K562 (cell line): ENCODE measurements at regions not wholly inside any gene's neighbourhood (a gene's known extent, or its start where the extent isn't known, plus 50 kb on each side); places are given as distances from the start of the nearest gene placed in this dataset.

Experiments used
- ATAC-seq: fragments of 200-7000 bp; cut with Tn5 transposase; 3 replicates; pipeline ENCODE4 v1.9.1; 2020; ENCODE audit warnings: moderate library complexity
- BruUV-seq: library from RNA; stranded (reverse); fragments of 400-500 nt; replicated peaks from 2 replicates; lab custom pipeline; 2021; lab: Mats Ljungman, UMichigan
- CTCF ChIA-PET: fragments of 300-600 bp; formaldehyde crosslinking; extraction: SDS; loops from one replicate; lab custom pipeline; 2021; ENCODE audit warnings: low intra/inter-chr PET ratio; lab: Yijun Ruan, JAX
- POLR2A ChIA-PET: fragments of 300-600, 350-650 bp; sonication (Branson Sonifier 250); formaldehyde crosslinking; extraction: SDS; loops from one replicate; lab custom pipeline; 2021; ENCODE audit warnings: antibody characterized with exemption, inconsistent platforms; lab: Yijun Ruan, JAX
- DNase-seq, 4 experiments: peaks; one replicate each; pipeline versions ENCODE4 v3.0.0 to v3.0.0-alpha.2; 2011 to 2018; ENCODE audit warnings: low spot score in 3 of 4, mixed read lengths in 3 of 4; ENCODE audit errors: extremely low read depth in 1 of 4
- FAIRE-seq: peaks from 2 replicates; lab custom pipeline; 2011; peaks lifted over from hg19 to GRCh38; lab: Jason Lieb, UNC
- H2AFZ ChIP-seq: 2 replicates; pipeline ENCODE4 v1.6.0; 2011; ENCODE audit warnings: low read depth, low read length, control low read depth, inconsistent platforms
- H3K27ac ChIP-seq: fragments of 200-600 bp; 3 replicates; pipeline ENCODE4 v1.8.0; 2011; ENCODE audit warnings: low read depth, mild to moderate bottlenecking, control low read depth, inconsistent platforms, low read length, moderate library complexity, mixed read lengths; ENCODE audit errors: extremely low read depth
- H3K27me3 ChIP-seq, 2 experiments: fragments of 300-600 bp in 1 of 2; 2 replicates in 1 of 2; 3 replicates in 1 of 2; pipeline versions ENCODE4 v1.6.0 to v1.8.0; 2011; ENCODE audit warnings: inconsistent platforms in 2 of 2, low read length in 2 of 2, mild to moderate bottlenecking in 1 of 2, mixed read lengths in 1 of 2, moderate library complexity in 1 of 2; ENCODE audit not compliant: control insufficient read depth in 2 of 2, insufficient read depth in 2 of 2
- H3K36me3 ChIP-seq: fragments of 300-600 bp; 3 replicates; pipeline ENCODE4 v1.8.0; 2011; ENCODE audit warnings: mild to moderate bottlenecking, low read length, inconsistent platforms; ENCODE audit not compliant: control insufficient read depth, insufficient read depth
- H3K4me1 ChIP-seq, 2 experiments: fragments of 200-600 bp in 1 of 2; replicated peaks in 1 of 2; 2 replicates in 1 of 2; 3 replicates in 1 of 2; pipeline versions ENCODE4 v1.5.1 to v1.8.0; 2011; ENCODE audit warnings: inconsistent platforms in 2 of 2, low read length in 2 of 2, mild to moderate bottlenecking in 1 of 2, mixed read lengths in 1 of 2, moderate library complexity in 1 of 2; ENCODE audit not compliant: control insufficient read depth in 2 of 2, insufficient read depth in 2 of 2
- H3K4me2 ChIP-seq: 2 replicates; pipeline ENCODE4 v1.6.1; 2011; ENCODE audit warnings: low read length, control low read depth, inconsistent platforms, mixed read lengths; ENCODE audit not compliant: insufficient read depth
- H3K4me3 ChIP-seq: fragments of 200-600 bp; sonication (generic), shearing (Covaris generic); 2 replicates; pipeline ENCODE4 v1.5.1; 2016; ENCODE audit warnings: control low read depth, inconsistent platforms
- H3K79me2 ChIP-seq: fragments of 200-600 bp; 3 replicates; pipeline ENCODE4 v1.8.0; 2011; ENCODE audit warnings: low read length, inconsistent platforms; ENCODE audit not compliant: control insufficient read depth, insufficient read depth
- H3K9ac ChIP-seq, 2 experiments: 2 replicates each; pipeline versions ENCODE4 v1.6.0 to v1.6.1; 2011; ENCODE audit warnings: low read depth in 2 of 2, low read length in 2 of 2, control low read depth in 1 of 2, inconsistent platforms in 1 of 2, mild to moderate bottlenecking in 1 of 2, mixed read lengths in 1 of 2; ENCODE audit not compliant: insufficient read depth in 1 of 2
- H3K9me1 ChIP-seq: one replicate; pipeline ENCODE4 v1.6.0; 2011; ENCODE audit warnings: inconsistent platforms, mild to moderate bottlenecking, low read length, moderate library complexity; ENCODE audit not compliant: control insufficient read depth, insufficient read depth
- H3K9me3 ChIP-seq: replicated peaks from 2 replicates; pipeline ENCODE4 v1.5.1; 2011; ENCODE audit warnings: low read depth, low read length, inconsistent platforms; ENCODE audit not compliant: control insufficient read depth, insufficient read depth
- H4K20me1 ChIP-seq: replicated peaks from 2 replicates; pipeline ENCODE4 v1.6.1; 2011; ENCODE audit warnings: low read length, inconsistent platforms, mixed read lengths; ENCODE audit not compliant: control insufficient read depth, insufficient read depth
- DACH1 ChIP-seq: fragments of 450-650 bp; IDR thresholded peaks from 2 replicates; pipeline ENCODE4 v1.6.1; 2018; ENCODE audit not compliant: partially characterized antibody
- GABPA ChIP-seq: fragments of 200-800 bp; sonication (Bioruptor generic); conservative IDR thresholded peaks from 2 replicates; pipeline ENCODE4 v1.6.1; 2016; ENCODE audit warnings: low read depth, missing genetic modification characterization, missing compliant biosample characterization
- ILF3 ChIP-seq: fragments of 450-650 bp; IDR thresholded peaks from 2 replicates; pipeline ENCODE4 v1.6.1; 2018; ENCODE audit warnings: antibody characterized with exemption, mild to moderate bottlenecking, moderate library complexity, borderline replicate concordance
- WGBS: fragments of 100-300 bp; shearing (Covaris generic); methylation state at CpG from one replicate; pipeline ENCODE4 v1.1.6; 2016; ENCODE audit warnings: low coverage, mixed read lengths; ENCODE audit not compliant: insufficient coverage; ENCODE audit errors: missing lambda C conversion rate; 5-methylcytosine and 5-hydroxymethylcytosine counted together
- in situ Hi-C: fragments of 300-500 bp; cut with MboI; formaldehyde crosslinking; loops from 4 replicates; pipeline ENCODE4 v1.15.0; 2018; ENCODE audit warnings: inconsistent platforms, mixed read lengths
- intact Hi-C: fragments of 100-400 bp; cut with micrococcal nuclease; formaldehyde crosslinking; loops from 2 replicates; pipeline ENCODE4 v1.14.2; 2022
- TF ChIP-seq, protein P1 (sequence below): sonication (generic); formaldehyde crosslinking; IDR thresholded peaks from 2 replicates; pipeline ENCODE4 v1.8.0; 2022; ENCODE audit warnings: missing genetic modification reagents, mild to moderate bottlenecking, moderate library complexity, borderline replicate concordance

DNA sequence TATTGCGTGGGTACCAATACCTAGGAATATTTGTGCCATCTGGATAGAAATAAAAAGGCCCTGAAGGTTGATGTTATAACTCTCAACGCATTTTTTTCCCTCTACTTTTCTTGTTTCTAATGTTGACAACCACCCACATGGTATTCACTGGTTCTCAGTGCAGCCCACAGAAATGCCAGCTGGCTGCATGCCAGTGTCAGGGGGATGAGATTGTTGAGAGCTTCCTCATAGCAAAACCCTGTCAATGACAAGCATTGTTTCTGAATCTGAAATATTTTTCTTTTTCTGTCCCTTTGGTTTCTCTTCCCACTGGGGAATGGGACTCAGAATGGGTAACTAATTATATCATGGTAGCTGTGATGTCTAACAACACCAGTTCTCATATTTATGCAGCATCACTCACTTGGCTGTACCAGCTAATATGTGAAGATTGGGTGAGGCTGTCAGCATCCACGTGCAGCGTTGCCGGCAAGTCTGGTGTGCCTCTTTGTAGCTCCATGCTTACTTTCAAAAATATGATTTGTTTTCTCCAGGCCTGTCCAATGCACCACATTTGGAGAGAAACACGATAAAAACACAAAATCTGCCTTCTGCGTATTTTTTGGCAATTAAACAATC is 284.6 kb downstream of the PTBP2 start:
- no TSS peak for BruUV-seq
- ATAC-seq (no peak), FAIRE-seq (no peak), DNase-seq (no peak)
- H3K4me2 ChIP-seq = no peak overlapping the region
- no peaks in the 10 kb centered on the region for H3K9me1 ChIP-seq
- TF ChIP-seq, protein P1, sequence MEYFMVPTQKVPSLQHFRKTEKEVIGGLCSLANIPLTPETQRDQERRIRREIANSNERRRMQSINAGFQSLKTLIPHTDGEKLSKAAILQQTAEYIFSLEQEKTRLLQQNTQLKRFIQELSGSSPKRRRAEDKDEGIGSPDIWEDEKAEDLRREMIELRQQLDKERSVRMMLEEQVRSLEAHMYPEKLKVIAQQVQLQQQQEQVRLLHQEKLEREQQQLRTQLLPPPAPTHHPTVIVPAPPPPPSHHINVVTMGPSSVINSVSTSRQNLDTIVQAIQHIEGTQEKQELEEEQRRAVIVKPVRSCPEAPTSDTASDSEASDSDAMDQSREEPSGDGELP (CRISPR knock-in tag) = no peak
- TF ChIP-seq ILF3 = no peak
- TF ChIP-seq DACH1 = no peak
- no peak overlapping the region for H3K9ac ChIP-seq
- H3K4me3 ChIP-seq = no peak overlapping the region
- intact Hi-C loops = no loop called here
- in situ Hi-C loops = no loop called here
- POLR2A ChIA-PET = no interaction called here
- no peak overlapping the region for H3K27ac ChIP-seq
- H3K4me1 ChIP-seq = no peaks in the 10 kb centered on the region
- no peaks in the 10 kb centered on the region for H4K20me1 ChIP-seq
- 0% methylated on average over 7 of the region's 7 CpGs for WGBS
- H2AFZ ChIP-seq = no peak overlapping the region
- CTCF ChIA-PET = no interaction called here
- H3K36me3 ChIP-seq = no peaks in the 10 kb centered on the region
- H3K27me3 ChIP-seq = no peaks in the 10 kb centered on the region
- H3K9me3 ChIP-seq = peaks cover 2% of the 10 kb centered on the region; the same call in 1 of the 2 replicates
- H3K79me2 ChIP-seq = no peaks in the 10 kb centered on the region

GRCh38 chr1:97007840-97008604 is 286.4 kb downstream of the PTBP2 start:
- no peaks in the 10 kb centered on the region for H3K27me3 ChIP-seq
- H3K27ac ChIP-seq = no peak overlapping the region
- H3K9me3 ChIP-seq = peaks cover 2% of the 10 kb centered on the region; the same call in 1 of the 2 replicates
- TF ChIP-seq GABPA = no peak
- FAIRE-seq = no peak
- no peaks in the 10 kb centered on the region for H3K9me1 ChIP-seq
- BruUV-seq = no TSS peak
- no peaks in the 10 kb centered on the region for H4K20me1 ChIP-seq
- H3K4me2 ChIP-seq = no peak overlapping the region
- H3K4me1 ChIP-seq = no peaks in the 10 kb centered on the region
- no peak for DNase-seq
- in situ Hi-C loops (no loop called here), intact Hi-C loops (no loop called here)
- ATAC-seq = no peak
- H3K4me3 ChIP-seq = no peak overlapping the region
- ChIA-PET POLR2A (no interaction called here), CTCF (no interaction called here)
- H3K36me3 ChIP-seq = no peaks in the 10 kb centered on the region
- no peak overlapping the region for H2AFZ ChIP-seq
- no peaks in the 10 kb centered on the region for H3K79me2 ChIP-seq
- H3K9ac ChIP-seq = no peak overlapping the region
